ENCODE measurements at regions not wholly inside any gene's neighbourhood (a gene's known extent, or its start where the extent isn't known, plus 50 kb on each side); places are given as distances from the start of the nearest gene placed in this dataset.

DNA sequence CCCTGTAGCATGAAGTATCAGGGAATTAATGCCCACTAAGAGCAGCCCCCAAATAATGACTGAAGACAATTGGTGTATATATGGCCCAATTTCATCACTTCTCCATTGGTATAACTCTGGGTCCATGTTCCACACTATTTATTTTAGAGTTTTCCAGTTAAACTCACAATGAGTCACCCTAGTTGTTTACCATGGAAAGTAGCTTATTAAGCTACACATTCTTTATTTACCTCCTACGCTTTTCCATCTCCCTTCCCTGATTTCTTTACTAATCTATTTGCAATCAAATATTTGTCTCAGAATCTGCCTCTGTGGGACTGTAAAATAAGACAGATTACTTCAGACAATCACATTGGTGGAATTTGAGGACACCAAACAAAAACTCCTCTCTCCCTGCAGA is 655.6 kb downstream of the SORCS1 start:
- Histone ChIP-seq H3K9me3 (ENCODE audit: insufficient read depth in 2 of 2, low read depth in 1 of 2, low read length in 1 of 2) (no peaks in the 10 kb centered on the region), H3K4me2 (ENCODE audit: insufficient read depth in 1 of 2, low read depth in 2 of 2, low read length in 2 of 2) (no peak overlapping the region), H2BK20ac (ENCODE audit: low read length) (no peak overlapping the region), H2AFZ (ENCODE audit: low read length) (no peak overlapping the region), H3K9ac (replicated peaks in 1 of 4; ENCODE audit: extremely low read depth in 1 of 4, low read depth in 3 of 4, low read length in 3 of 4) (no peak overlapping the region), H3K4ac (replicated peaks; ENCODE audit: insufficient read length, low read depth, low read length) (no peak overlapping the region), H4K91ac (replicated peaks; ENCODE audit: insufficient read length, low read length) (no peak overlapping the region), H4K5ac (ENCODE audit: insufficient read length, low read depth, low read length) (no peak overlapping the region), H3K56ac (replicated peaks; ENCODE audit: insufficient read length, low read depth, low read length) (no peak overlapping the region), H3K4me3 (ENCODE audit: extremely low read depth in 1 of 4, insufficient read depth in 2 of 4, low read depth in 3 of 4, low read length in 4 of 4) (no peak overlapping the region), H2BK12ac (ENCODE audit: low read depth, low read length) (no peak overlapping the region), H2BK5ac (ENCODE audit: low read depth, low read length) (no peak overlapping the region), H3K27me3 (replicated peaks in 1 of 4; ENCODE audit: control insufficient read depth in 3 of 4, extremely low read depth in 1 of 4, insufficient read depth in 3 of 4, low read length in 3 of 4) (no peaks in the 10 kb centered on the region), H3K23ac (ENCODE audit: insufficient read length) (no peak overlapping the region), H3K27ac (ENCODE audit: low read depth, low read length) (no peak overlapping the region), H2BK15ac (ENCODE audit: low read length) (no peak overlapping the region), H2AK5ac (ENCODE audit: low read depth, low read length) (no peak overlapping the region), H3K79me2 (ENCODE audit: control insufficient read depth in 1 of 2, insufficient read depth in 2 of 2, low read length in 2 of 2) (no peaks in the 10 kb centered on the region), H4K20me1 (replicated peaks in 1 of 2; ENCODE audit: control insufficient read depth in 1 of 2, insufficient read depth in 2 of 2, low read length in 2 of 2) (no peaks in the 10 kb centered on the region), H3K18ac (ENCODE audit: extremely low read depth, low read length) (no peak overlapping the region), H4K8ac (ENCODE audit: extremely low read depth, insufficient read depth, low read length) (no peak overlapping the region), H3K79me1 (ENCODE audit: low read depth, low read length) (no peaks in the 10 kb centered on the region), H3K23me2 (ENCODE audit: low read depth, low read length) (no peaks in the 10 kb centered on the region), H2BK120ac (replicated peaks; ENCODE audit: low read depth, low read length) (no peak overlapping the region), H3K36me3 (ENCODE audit: control insufficient read depth in 2 of 4, insufficient read depth in 4 of 4, low read length in 3 of 4) (no peaks in the 10 kb centered on the region), H3K4me1 (replicated peaks in 1 of 4; ENCODE audit: control insufficient read depth in 3 of 4, insufficient read depth in 4 of 4, low read length in 3 of 4) (no peaks in the 10 kb centered on the region), H3K14ac (ENCODE audit: insufficient read length) (no peak overlapping the region)
- POLR2A ChIA-PET (ENCODE audit: partially characterized antibody): no interaction called here
- CTCF ChIA-PET (ENCODE audit: partially characterized antibody): interaction anchor here (1.2 to 2.1 kb wide), 3 partner anchors 27 to 100 kb away, joined by 3 to 11 read pairs (median 3); no protein-coding TSS in a partner anchor
- FAIRE-seq (no peak), DNase-seq (ENCODE audit: low read depth in 1 of 2, low spot score in 2 of 2) (no peak)
- WGBS, 2 experiments (ENCODE audit: extremely low coverage in 1 of 2, insufficient coverage in 1 of 2, insufficient read length in 1 of 2, insufficient replicate concordance in 2 of 2, low coverage in 1 of 2, low lambda C conversion rate in 2 of 2, missing lambda C conversion rate in 1 of 2): 100% methylated on average over 1 of the region's 1 CpG
- TF ChIP-seq, protein P1, sequence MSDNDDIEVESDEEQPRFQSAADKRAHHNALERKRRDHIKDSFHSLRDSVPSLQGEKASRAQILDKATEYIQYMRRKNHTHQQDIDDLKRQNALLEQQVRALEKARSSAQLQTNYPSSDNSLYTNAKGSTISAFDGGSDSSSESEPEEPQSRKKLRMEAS (IDR thresholded peaks at IDR 0.05): no peak
- no peak for TF ChIP-seq FOSL1 (IDR thresholded peaks at IDR 0.05; ENCODE audit: insufficient read depth, low read depth, low read length)
- TF ChIP-seq YY1 (IDR thresholded peaks at IDR 0.05; ENCODE audit: low read depth, low read length): no peak
- TF ChIP-seq POLR2A (IDR thresholded peaks at IDR 0.05; ENCODE audit: control extremely low read depth in 1 of 2, low read depth in 2 of 2, low read length in 2 of 2): no peak
- TF ChIP-seq, protein P2, sequence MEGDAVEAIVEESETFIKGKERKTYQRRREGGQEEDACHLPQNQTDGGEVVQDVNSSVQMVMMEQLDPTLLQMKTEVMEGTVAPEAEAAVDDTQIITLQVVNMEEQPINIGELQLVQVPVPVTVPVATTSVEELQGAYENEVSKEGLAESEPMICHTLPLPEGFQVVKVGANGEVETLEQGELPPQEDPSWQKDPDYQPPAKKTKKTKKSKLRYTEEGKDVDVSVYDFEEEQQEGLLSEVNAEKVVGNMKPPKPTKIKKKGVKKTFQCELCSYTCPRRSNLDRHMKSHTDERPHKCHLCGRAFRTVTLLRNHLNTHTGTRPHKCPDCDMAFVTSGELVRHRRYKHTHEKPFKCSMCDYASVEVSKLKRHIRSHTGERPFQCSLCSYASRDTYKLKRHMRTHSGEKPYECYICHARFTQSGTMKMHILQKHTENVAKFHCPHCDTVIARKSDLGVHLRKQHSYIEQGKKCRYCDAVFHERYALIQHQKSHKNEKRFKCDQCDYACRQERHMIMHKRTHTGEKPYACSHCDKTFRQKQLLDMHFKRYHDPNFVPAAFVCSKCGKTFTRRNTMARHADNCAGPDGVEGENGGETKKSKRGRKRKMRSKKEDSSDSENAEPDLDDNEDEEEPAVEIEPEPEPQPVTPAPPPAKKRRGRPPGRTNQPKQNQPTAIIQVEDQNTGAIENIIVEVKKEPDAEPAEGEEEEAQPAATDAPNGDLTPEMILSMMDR (IDR thresholded peaks at IDR 0.05; ENCODE audit: control extremely low read depth in 1 of 3, insufficient read depth in 1 of 3, low read depth in 1 of 3, low read length in 3 of 3): no peak
- no peak for TF ChIP-seq RXRA (IDR thresholded peaks at IDR 0.05; ENCODE audit: insufficient read depth, low read depth, low read length)
- no peak for TF ChIP-seq HDAC6 (IDR thresholded peaks at IDR 0.05; ENCODE audit: low read depth, low read length)
- TF ChIP-seq CBX8 (IDR thresholded peaks at IDR 0.05; ENCODE audit: borderline replicate concordance, low read depth, low read length): no peak
- no peak for TF ChIP-seq CHD1 (IDR thresholded peaks at IDR 0.05; ENCODE audit: low read depth, low read length)
- TF ChIP-seq, protein P3, sequence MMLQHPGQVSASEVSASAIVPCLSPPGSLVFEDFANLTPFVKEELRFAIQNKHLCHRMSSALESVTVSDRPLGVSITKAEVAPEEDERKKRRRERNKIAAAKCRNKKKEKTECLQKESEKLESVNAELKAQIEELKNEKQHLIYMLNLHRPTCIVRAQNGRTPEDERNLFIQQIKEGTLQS (IDR thresholded peaks at IDR 0.05; ENCODE audit: insufficient read depth, low read depth, low read length): no peak
- TF ChIP-seq, protein P4, sequence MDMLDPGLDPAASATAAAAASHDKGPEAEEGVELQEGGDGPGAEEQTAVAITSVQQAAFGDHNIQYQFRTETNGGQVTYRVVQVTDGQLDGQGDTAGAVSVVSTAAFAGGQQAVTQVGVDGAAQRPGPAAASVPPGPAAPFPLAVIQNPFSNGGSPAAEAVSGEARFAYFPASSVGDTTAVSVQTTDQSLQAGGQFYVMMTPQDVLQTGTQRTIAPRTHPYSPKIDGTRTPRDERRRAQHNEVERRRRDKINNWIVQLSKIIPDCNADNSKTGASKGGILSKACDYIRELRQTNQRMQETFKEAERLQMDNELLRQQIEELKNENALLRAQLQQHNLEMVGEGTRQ (IDR thresholded peaks at IDR 0.05; ENCODE audit: low read length): no peak
